K562 (cell line): ENCODE measurements at regions not wholly inside any gene's neighbourhood (a gene's known extent, or its start where the extent isn't known, plus 50 kb on each side); places are given as distances from the start of the nearest gene placed in this dataset.

ENCODE experiments used
- AFF1 ChIP-seq, 2 experiments: fragments of 450-650 bp; IDR thresholded peaks; 2 replicates each; pipeline ENCODE4 v1.6.1; 2018; ENCODE audit warnings: mild to moderate bottlenecking in 2 of 2, low read depth in 1 of 2; ENCODE audit not compliant: partially characterized antibody in 2 of 2
- BHLHE40 ChIP-seq: IDR thresholded peaks from 2 replicates; pipeline ENCODE4 v1.6.1; 2011; ENCODE audit warnings: low read length, improper control_type of control experiment
- CXXC5 ChIP-seq: fragments of 250-450 bp; sonication (Bioruptor Pico); IDR thresholded peaks from 2 replicates; pipeline ENCODE4 v1.8.0; 2022; ENCODE audit warnings: inconsistent platforms, mild to moderate bottlenecking, moderate library complexity
- MYBL2 ChIP-seq, 2 experiments: fragments of 450-650 bp in 1 of 2; sonication (generic) in 1 of 2; formaldehyde crosslinking in 1 of 2; IDR thresholded peaks; 2 replicates each; pipeline versions ENCODE4 v1.6.1 to v1.8.1; 2017 to 2022; ENCODE audit warnings: borderline replicate concordance in 1 of 2, inconsistent platforms in 1 of 2, low read depth in 1 of 2, mild to moderate bottlenecking in 1 of 2, missing genetic modification reagents in 1 of 2, moderate library complexity in 1 of 2
- NR2C1 ChIP-seq, 2 experiments: fragments of 450-650 bp; IDR thresholded peaks; 2 replicates each; pipeline ENCODE4 v1.6.1; 2017; ENCODE audit warnings: mild to moderate bottlenecking in 2 of 2, antibody characterized with exemption in 1 of 2, inconsistent platforms in 1 of 2, missing compliant biosample characterization in 1 of 2, missing genetic modification characterization in 1 of 2
- SPI1 ChIP-seq: IDR thresholded peaks from 2 replicates; pipeline ENCODE4 v1.6.1; 2011; ENCODE audit warnings: low read depth, low read length, control low read depth, borderline replicate concordance
- TARDBP ChIP-seq: fragments of 450-650 bp; IDR thresholded peaks from 2 replicates; pipeline ENCODE4 v1.6.1; 2016
- ZFX ChIP-seq: sonication (generic); formaldehyde crosslinking; IDR thresholded peaks from 2 replicates; pipeline ENCODE4 v1.8.0; 2022; ENCODE audit warnings: mild to moderate bottlenecking, missing genetic modification reagents, moderate library complexity
- ZNF239 ChIP-seq: fragments of 250-450 bp; sonication (Bioruptor Pico); IDR thresholded peaks from 2 replicates; pipeline ENCODE4 v1.4.0; 2020; ENCODE audit warnings: mild to moderate bottlenecking
- TF ChIP-seq, protein P1 (sequence below): sonication (generic); formaldehyde crosslinking; IDR thresholded peaks from 2 replicates; pipeline ENCODE4 v1.8.1; 2023; ENCODE audit warnings: mild to moderate bottlenecking, missing genetic modification reagents

DNA sequence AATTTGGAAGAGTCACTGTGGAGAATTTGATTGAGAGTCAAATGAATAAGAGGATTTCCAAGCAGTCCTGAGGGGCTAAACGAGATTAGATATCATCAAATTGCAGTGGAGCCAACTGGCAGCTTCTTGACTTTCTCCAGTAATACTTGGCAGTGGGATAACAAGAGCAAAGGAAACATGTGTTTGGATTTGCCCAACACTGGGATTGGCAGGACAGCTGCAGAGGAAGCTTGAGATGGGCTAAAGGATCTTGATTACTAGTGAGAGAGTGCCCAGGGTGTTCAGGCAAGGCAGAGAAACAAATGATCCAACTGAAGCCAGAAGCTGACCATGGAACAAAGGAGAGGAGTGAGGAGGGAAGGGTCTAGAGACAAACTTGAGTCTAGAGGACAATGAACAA lies 356.0 kb upstream of the ISL1 start (continued):
- no peak for TF ChIP-seq SPI1
- no peak for TF ChIP-seq AFF1 (IDR thresholded peaks at IDR 0.05; ENCODE audit: low read depth in 1 of 2, partially characterized antibody in 2 of 2)
- TF ChIP-seq, protein P1, sequence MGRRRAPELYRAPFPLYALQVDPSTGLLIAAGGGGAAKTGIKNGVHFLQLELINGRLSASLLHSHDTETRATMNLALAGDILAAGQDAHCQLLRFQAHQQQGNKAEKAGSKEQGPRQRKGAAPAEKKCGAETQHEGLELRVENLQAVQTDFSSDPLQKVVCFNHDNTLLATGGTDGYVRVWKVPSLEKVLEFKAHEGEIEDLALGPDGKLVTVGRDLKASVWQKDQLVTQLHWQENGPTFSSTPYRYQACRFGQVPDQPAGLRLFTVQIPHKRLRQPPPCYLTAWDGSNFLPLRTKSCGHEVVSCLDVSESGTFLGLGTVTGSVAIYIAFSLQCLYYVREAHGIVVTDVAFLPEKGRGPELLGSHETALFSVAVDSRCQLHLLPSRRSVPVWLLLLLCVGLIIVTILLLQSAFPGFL (CRISPR knock-in tag): no peak
- no peak for TF ChIP-seq MYBL2 (IDR thresholded peaks at IDR 0.05; ENCODE audit: low read depth)
- TF ChIP-seq MYBL2 (CRISPR knock-in tag; IDR thresholded peaks at IDR 0.05; ENCODE audit: borderline replicate concordance): no peak
- TF ChIP-seq BHLHE40: no peak
- no peak for TF ChIP-seq CXXC5
- TF ChIP-seq TARDBP: no peak
- no peak for TF ChIP-seq ZNF239 (CRISPR knock-in tag)
- no peak for TF ChIP-seq NR2C1 (IDR thresholded peaks at IDR 0.05)
- no peak for TF ChIP-seq NR2C1 (tag; IDR thresholded peaks at IDR 0.05)
- no peak for TF ChIP-seq ZFX (CRISPR knock-in tag)
